Limb (tissue), 2 donors: ENCODE measurements at regions not wholly inside any gene's neighbourhood (a gene's known extent, or its start where the extent isn't known, plus 50 kb on each side); places are given as distances from the start of the nearest gene placed in this dataset.

Experiments used
- DNase-seq, 2 donors: peaks; one replicate each; pipeline ENCODE4 v3.0.0-alpha.2; 2016; ENCODE audit errors: extremely low spot score in 2 of 2

DNA sequence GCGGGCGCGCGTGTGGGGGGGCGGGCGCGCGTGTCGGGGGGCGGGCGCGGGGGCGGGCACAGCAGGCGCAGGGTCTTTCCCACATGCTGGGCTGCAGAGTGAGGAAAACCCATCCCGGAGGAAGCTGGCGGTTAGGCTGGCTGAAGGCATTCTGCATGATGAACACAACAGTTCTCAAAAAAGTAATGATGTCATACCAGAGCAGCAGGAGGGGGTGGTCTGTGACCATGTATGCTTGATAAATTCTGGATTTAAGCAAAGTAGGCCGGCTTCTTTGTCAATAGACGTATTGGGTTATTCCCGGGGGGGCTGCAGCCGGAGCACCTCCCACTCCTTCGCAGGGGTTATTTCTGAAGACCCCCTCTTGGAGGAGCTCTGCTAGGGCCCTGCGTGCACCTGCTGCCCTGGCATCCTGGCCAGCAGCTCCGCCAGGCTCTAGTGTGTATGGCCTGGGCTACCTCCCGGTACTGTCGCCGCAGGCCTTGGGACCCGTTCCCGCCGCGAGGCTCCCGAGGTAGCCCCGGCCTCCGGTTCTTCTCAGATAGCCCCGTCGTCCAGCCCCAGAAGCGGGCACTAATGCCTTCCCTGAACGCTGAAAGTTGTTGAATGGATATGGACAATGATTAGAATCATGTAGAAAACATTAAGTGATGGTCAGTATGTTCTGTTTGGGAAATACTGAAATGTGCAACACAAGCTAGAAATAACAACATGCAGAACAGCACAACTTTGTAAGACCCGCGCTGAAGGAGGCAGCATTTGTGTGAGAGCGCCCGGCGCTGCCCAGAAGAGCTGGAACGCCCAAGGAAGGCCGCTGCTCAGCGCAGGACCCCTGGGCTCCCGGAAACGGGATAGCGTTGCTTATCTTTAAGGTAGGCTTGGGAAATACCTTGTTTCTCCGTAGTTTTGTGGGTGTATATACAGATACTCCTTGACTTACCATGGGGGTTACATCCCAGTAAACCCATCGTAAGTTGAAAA is 101.4 kb upstream of the RAB6C start:
- DNase-seq, result peak in 1 of 2 donors; percentile 72

DNA sequence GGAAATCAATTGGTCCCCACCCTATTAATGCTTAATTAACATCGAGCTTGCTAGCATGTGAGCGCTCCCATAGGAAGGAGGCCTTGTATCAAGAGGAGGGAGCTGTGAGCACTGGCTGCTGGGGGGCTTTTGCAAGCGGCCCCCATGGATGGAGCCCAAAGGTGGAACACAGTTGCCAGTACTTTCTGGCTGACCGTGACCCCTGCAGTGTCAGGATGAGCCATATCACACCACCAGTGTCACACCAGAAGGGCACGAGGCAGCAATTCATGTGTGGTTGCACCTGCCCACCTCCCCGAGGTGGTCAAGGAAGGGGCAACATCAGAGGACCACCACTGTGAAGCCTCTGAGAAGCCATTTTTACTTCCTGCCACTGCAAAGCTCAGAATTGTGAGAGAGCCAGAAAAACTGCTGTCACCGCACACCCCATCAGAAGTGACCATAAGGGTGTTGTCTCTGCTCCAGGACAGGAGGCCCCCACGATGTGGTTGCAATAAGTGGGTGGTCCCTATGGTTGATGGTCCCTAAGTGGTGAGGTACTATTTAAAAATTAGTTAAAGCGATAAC is 99.8 kb upstream of the RAB6C start:
- DNase-seq, result peak in 1 of 2 donors; percentile 21

GRCh38 chr2:129880309-129880708 is 99.2 kb upstream of the RAB6C start:
- peak in 1 of 2 donors; percentile 9 for DNase-seq

- DNase-seq, result peak in 1 of 2 donors; percentile 9
Observed at GRCh38 chr2:129880971-129881370, 98.5 kb upstream of the RAB6C start.

DNA sequence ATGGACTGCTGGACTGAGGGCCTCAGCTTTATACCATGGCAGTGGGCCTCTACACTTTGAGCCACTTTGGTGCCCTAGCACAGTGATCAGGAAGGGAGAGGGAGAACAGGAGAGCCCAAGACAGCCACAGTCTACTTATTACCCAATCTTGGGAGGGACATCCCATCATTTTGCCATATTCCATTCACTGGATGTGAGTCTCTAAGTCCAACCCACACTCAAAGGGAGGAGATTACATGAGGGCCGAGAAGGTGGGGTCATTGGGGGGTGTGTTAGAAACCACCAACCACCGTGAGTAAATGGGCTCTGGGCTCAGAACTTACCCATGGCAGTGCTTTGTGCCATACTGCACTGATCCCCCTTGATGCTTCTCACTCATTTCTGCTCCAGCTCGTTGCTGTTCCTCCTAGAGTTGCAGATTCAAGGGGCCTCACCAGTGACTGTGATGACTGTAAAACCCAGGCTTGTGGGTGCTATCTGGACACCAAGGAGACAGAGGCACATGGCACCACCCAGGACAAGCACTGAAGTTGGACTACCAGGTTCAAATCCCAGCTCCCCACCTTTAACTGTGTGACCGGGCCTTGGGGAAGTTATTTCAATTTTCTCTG is 97.6 kb upstream of the RAB6C start:
- DNase-seq, result peak in 1 of 2 donors; percentile 2

- peak in 1 of 2 donors; percentile 19 for DNase-seq
Observed at GRCh38 chr2:129882476-129882875, 97.0 kb upstream of the RAB6C start.

DNA sequence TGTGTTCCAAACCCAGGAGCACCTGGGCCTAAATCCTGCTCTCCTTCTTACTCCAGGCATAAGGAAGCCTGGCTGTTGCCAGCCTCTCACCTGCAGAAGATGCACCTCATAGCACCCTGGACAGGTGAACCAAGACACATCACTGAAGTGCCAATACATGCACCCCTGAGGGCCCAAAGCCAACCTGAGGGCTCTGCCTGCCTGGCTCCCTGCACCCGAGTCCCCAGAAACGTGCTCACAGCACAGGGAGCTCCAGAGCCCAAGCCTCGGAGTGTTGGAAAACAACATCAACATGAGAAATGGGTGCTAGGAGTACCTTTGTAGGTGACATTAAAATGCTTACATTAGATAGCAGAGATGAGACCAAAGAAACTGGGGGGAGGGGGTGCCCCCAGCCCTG is 96.3 kb upstream of the RAB6C start:
- DNase-seq, result peak in 1 of 2 donors; percentile 4

DNA sequence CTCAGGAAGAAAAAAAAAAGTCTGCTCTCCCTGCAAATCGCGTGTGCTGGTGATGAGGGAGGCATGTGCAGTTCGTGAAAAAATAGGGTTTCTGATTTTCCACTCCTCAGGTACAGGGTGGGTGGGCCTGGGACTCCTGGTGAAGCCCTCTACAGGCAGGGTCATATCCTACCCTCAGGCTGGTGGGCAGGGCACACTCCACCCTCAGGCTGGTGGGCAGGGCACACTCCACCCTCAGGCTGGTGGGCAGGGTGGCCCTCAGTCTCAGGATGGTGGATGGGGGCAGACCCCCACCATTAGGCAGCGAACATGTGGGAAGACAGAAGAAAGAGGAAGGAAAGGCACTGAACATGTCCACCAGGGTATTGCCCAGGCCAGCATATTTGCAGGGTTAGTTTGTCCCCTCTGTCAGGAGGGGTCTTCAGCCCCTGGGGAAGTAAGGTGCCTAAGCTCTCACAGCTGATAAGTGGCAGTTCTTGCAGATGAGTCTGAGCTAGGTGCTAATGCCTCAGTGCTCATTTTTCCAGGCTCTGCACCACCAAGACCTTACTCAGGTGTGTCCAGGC is 95.2 kb upstream of the RAB6C start:
- DNase-seq, result peak in 1 of 2 donors; percentile 2

- peak in 1 of 2 donors; percentile 25 for DNase-seq
Observed at GRCh38 chr2:129885735-129886134, 93.7 kb upstream of the RAB6C start.

GRCh38 chr2:129887688-129888266 is 91.7 kb upstream of the RAB6C start:
- DNase-seq, result peak in 1 of 2 donors; percentile 14

- DNase-seq, result peak in 1 of 2 donors; percentile 13
Observed at GRCh38 chr2:129888461-129888860, 91.0 kb upstream of the RAB6C start.

- DNase-seq, result no peak
Observed at GRCh38 chr2:129888896-129889295, 90.6 kb upstream of the RAB6C start.

DNA sequence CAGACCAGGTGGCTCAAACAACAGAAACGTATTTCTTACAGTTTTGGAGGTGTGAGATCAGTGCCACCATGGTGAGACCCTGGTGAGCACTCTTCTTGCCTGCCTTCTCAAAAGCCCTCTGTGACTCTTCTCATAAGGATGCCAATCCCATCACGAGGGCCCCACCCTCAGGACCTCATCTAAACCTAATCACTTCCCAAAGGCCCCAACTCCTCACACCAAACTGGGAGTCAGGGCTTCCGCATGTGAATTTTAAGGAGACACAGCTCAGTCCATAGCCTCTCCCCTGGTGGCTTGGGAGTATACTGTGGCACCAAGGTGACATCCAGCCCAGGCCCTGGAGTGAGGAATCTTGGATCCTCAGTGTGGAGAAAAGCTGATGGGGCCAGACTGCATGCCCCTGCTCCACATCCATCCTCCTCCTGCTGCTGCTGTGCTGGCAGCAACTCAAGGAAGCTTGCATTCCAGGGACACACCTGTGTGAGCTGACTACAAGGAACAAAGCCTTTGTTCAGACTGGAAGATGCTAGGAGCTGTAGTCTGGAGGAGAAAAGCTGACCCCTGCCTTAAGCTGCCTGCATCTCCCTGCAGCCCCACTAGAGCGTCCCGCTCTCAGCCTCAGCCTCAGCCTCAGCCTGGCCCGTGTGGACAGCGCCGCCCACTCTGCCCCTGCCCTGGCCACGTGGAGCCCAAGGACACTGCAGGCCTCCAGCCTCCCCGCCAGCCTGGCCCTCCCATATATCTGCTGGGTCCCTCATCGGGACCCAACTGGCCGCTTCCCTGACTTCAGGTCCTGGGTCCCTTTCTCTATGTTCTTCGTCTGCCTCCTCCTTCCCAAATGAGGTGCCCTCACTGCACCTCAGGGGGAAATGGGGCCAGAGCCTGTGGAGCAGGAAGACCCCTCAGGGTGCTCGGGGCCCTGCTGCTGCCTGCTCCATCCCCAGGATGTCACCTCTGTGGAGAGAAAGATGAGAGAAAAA is 87.8 kb upstream of the RAB6C start:
- peak in 1 of 2 donors; percentile 9 for DNase-seq

GRCh38 chr2:129892360-129892759 is 87.1 kb upstream of the RAB6C start:
- DNase-seq, result peak in 1 of 2 donors; percentile 8

DNA sequence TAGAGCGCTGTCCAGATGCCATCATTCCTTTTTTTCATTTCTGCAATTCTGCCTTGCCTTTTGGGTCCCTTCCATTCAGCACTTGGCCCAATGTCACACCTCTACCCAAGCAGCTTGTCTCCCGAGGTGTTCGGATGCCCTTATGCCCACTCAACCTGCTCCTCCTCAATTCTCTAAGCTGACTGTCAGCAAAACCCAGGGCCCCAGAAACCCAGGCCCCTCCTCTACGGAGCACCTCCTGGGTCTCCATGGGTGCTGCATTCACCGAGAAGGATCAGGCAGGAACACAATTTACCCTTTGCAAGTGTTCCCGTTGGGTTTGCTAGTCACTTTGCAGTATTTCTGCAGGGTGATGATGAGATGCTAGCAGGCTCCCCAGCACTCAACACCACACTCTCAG is 86.7 kb upstream of the RAB6C start:
- DNase-seq, result peak in 1 of 2 donors; percentile 4

DNA sequence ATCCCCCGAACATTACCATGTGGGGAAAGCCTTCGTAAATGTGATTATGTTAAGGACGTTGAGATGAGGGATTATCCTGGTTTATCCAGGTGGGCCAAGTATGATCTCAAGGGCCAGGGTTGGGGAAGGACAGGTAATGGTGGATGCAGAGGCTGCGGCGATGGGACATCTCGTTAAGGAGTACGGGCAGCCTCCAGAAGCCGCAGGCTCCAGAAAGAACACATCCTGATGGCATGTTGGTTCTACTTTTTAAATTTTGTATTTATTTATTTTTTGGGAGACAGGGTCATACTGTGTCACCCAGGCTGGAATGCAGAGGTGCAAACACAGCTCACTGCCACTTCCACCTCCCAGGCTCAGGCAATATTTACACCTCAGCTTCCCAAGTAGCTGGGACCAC is 86.2 kb upstream of the RAB6C start:
- DNase-seq, result peak in 1 of 2 donors; percentile 4

DNA sequence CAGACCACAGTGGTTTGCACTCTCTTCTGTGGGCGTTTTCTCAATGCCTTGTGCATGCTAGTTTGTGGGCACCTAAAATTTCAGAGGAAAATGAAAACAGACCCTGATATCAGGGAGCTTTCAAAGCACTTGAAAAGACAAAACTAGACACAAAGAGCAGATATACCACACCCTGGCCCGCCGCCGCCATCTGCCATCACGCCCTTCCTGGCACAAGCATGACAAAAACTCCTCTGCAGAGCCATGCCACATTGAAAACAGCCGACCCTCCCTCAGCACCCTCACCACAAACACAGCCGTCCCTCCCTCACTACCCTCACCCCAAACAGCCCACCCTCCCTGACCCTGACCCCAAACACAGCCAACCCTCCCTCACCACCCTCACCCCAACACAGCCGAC is 84.8 kb upstream of the RAB6C start:
- peak in 1 of 2 donors; percentile 4 for DNase-seq

- peak in 1 of 2 donors; percentile 15 for DNase-seq
Observed at GRCh38 chr2:129895061-129895460, 84.4 kb upstream of the RAB6C start.

DNA sequence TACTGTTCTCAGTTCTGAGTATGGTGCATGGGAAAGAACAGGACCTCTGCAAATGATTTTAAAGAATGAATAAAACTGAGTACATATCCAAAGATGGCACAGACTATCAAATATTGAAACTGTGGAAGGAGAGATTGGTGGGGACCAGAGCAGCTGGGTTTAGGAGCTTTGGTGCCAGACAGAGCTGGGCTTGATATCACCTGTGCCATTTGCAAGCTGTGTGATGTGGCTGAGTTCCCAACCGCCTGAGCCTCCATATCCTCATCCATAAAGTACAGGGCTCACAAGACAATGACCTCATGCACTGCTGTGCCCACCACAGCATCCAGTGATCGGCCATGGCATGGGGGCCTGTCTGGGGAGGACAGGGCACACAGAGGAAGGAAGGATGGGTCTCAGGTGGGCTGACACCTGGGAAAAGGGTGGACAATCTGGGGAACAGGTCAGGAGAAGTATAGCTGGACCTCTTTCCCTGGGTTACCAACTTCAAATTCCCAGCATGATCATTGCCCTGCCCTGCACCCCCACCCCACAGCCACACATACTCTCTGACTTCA is 83.9 kb upstream of the RAB6C start:
- peak in 1 of 2 donors; percentile 6 for DNase-seq
